ENCODE measurements at regions not wholly inside any gene's neighbourhood (a gene's known extent, or its start where the extent isn't known, plus 50 kb on each side); places are given as distances from the start of the nearest gene placed in this dataset.

DNA sequence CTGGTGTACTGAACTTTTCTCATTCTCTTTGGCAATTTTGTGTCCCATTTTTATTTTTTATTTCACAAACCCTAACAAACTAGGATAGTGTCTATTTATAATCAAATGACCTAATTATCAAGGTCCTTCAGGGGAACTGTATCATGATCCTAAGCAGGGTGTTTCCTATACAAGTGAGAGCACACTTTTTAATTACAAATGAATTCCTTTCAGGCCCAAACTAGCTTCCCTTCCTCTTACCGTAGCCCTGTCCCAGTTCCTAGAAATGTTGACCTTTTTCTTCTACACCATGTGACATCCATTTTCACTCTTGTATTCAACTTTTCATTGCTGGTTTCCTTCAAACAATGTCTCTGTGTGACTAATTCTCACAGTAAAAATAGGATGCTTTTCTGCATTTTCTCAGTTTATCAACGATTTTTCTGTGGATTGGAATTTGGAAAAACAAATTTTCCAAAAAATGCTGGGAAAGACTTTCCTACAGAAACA is 411.4 kb downstream of the CCDC91 start:
- H3K4me1 Mint-ChIP-seq = peaks cover 6% of the 10 kb centered on the region
- no peak overlapping the region for H3K4me3 Mint-ChIP-seq
- H3K27ac Mint-ChIP-seq = no peak overlapping the region
- H3K9me3 Mint-ChIP-seq = no peaks in the 10 kb centered on the region
- peak; percentile 40 for ATAC-seq
- DNase-seq (ENCODE audit: low spot score in 2 of 2) = no peak
- H3K36me3 Mint-ChIP-seq = no peaks in the 10 kb centered on the region

DNA sequence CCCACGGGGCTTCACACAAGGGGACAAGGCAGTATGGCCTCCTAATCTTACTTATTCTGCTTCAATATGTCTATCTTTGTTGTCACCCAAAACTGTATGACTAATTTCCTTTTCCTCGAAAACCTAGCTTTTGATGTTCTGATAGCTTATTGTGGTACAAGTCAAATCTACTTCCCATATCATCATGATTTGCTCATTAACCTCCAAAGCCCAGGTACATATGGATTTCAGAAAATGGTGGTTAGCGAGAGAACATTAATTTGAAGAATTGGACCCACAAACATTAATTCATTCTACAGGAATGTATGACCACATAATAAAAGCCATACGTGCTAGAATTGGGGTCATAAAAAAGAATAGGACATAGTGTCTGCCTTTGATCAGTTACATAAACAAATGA is 412.5 kb downstream of the CCDC91 start:
- peaks cover 6% of the 10 kb centered on the region for H3K4me1 Mint-ChIP-seq
- peak; percentile 43 for ATAC-seq
- peaks cover 8% of the 10 kb centered on the region for H3K9me3 Mint-ChIP-seq
- no peak for DNase-seq (ENCODE audit: low spot score in 2 of 2)
- no peaks in the 10 kb centered on the region for H3K36me3 Mint-ChIP-seq
- H3K4me3 Mint-ChIP-seq = no peak overlapping the region
- no peak overlapping the region for H3K27ac Mint-ChIP-seq

DNA sequence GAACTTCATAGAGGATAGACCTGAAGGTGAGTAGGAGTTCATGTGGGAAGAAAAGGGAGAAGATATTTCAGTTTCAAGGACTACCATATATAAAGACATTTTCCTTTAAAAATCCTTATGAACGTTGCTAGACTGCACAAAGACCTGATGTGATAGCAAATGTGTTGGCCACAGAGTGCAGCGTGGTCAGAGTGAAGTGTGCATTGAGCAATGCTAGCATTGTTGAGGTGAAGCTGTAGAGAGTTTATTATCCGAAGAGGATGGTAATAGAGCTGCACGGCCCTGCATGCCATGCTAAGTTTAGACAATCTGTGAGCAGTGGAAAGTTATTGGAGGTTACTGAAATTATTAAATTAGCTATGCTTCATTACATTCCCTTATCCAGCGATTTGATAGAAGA is 413.0 kb downstream of the CCDC91 start:
- ATAC-seq = no peak
- H3K27ac Mint-ChIP-seq = no peak overlapping the region
- no peak for DNase-seq (ENCODE audit: low spot score in 2 of 2)
- H3K4me3 Mint-ChIP-seq = no peak overlapping the region
- peaks cover 6% of the 10 kb centered on the region for H3K4me1 Mint-ChIP-seq
- peaks cover 10% of the 10 kb centered on the region for H3K9me3 Mint-ChIP-seq
- H3K36me3 Mint-ChIP-seq = no peaks in the 10 kb centered on the region

DNA sequence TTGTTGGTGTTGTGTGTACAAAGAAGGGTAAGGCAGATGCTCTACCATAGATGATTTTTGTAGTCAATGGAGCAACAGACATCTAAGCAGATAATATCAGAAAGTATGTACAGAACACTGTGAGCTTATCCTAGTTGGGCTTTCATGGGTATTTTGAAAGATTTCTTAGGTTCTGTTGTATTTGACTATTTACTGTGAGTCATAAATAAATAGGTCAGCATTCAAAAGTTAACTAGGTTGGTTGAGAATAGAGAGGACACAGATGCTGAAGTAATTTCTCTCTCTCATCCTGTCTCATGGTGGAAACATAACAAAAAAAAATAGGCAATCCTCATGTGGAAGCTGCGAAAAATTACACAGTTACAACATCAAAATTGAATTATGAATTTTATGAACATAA is 413.5 kb downstream of the CCDC91 start:
- no peaks in the 10 kb centered on the region for H3K36me3 Mint-ChIP-seq
- DNase-seq (ENCODE audit: low spot score in 2 of 2) (no peak), ATAC-seq (no peak)
- H3K27ac Mint-ChIP-seq = no peak overlapping the region
- peaks cover 6% of the 10 kb centered on the region for H3K4me1 Mint-ChIP-seq
- no peak overlapping the region for H3K4me3 Mint-ChIP-seq
- peaks cover 10% of the 10 kb centered on the region for H3K9me3 Mint-ChIP-seq

DNA sequence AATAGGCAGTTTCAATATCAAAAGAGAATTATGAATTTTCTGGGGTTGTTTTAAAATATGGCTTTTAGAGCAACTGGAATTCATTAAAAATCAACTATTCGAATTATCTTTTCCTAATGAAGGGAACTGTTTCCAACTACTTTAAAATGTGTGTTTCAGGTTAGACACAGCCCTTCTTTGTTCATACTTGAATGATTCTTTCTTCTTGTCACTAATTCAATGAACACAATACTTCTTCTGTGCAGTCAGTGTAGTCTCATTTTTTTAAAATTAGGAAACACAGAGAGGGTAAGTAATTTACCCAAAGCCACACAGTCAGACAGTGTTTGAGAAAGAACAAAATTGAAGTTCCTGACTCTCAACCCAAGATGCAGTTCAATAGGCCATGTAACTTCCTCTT is 414.0 kb downstream of the CCDC91 start:
- DNase-seq (ENCODE audit: low spot score in 2 of 2) (no peak), ATAC-seq (no peak)
- peaks cover 6% of the 10 kb centered on the region for H3K4me1 Mint-ChIP-seq
- peaks cover 10% of the 10 kb centered on the region for H3K9me3 Mint-ChIP-seq
- no peaks in the 10 kb centered on the region for H3K36me3 Mint-ChIP-seq
- no peak overlapping the region for H3K27ac Mint-ChIP-seq
- H3K4me3 Mint-ChIP-seq = no peak overlapping the region

DNA sequence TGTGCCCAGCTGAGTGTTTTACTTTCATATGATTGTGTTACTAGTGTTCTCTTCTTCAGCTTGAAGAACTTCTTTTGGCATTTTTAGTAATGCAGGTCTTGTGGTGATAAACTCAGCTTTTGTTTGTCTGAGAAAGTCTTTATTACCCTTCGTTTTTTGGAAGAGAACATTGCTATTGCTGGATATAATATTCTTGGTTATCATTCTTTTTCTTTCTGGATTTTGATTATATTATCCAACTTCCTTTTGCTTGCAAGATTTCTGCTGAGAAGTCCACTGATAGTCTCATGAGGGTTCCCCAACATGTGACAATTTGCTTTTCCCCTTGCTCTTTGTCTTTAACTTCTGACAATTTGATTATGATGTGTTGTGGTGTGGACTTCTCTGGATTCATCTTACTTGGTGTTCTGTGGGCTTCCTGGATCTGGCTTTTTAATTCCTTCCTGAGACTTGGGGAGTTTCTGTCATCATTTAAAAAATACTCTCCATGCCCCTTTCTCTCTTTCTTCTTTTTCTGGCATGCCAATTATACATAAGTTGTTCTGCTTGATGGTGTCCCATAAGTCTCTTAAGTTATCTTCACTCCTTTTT is 416.8 kb downstream of the CCDC91 start:
- no peak for ATAC-seq
- H3K36me3 Mint-ChIP-seq = no peaks in the 10 kb centered on the region
- peaks cover 10% of the 10 kb centered on the region for H3K9me3 Mint-ChIP-seq
- DNase-seq (ENCODE audit: low spot score in 2 of 2) = no peak
- H3K4me1 Mint-ChIP-seq = peaks cover 6% of the 10 kb centered on the region
- H3K27ac Mint-ChIP-seq = no peak overlapping the region
- no peak overlapping the region for H3K4me3 Mint-ChIP-seq

DNA sequence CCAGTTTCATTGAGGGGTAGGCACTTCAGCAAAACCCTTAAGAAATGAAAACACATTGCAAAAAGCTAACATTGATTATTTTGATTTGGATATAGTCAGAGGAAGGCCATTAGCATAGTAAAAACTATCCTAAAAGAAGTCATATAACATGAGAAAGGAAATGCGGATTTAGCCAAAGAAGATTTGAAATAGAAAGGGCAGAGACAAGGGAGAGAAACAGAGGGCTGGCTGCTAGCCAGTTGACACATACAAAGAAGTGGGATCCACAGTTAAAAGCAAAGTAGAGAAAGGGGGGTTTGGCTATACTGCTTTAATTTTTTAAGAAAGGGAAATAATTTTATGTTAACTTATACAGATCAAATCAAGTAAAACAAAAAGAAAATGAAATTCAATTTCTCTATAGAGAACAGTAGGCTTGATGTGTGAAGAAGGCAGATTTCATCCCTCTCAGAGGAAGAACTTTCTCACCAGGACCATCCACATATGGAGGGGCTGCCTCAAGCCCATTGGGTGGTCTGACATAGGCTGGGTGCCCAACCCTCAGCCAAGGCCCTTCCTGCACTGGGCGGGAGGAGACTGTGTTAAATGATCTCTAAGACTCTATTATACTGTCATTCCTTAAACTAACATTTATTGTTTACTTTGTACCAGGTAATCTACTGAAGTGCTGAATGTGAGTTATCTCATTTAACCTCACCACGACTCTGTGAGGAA is 420.3 kb downstream of the CCDC91 start:
- Mint-ChIP-seq H3K4me3 (no peak overlapping the region), H3K9me3 (peaks cover 10% of the 10 kb centered on the region), H3K36me3 (no peaks in the 10 kb centered on the region), H3K4me1 (no peaks in the 10 kb centered on the region), H3K27ac (no peak overlapping the region)
- ATAC-seq (no peak), DNase-seq (ENCODE audit: low spot score in 2 of 2) (no peak)

DNA sequence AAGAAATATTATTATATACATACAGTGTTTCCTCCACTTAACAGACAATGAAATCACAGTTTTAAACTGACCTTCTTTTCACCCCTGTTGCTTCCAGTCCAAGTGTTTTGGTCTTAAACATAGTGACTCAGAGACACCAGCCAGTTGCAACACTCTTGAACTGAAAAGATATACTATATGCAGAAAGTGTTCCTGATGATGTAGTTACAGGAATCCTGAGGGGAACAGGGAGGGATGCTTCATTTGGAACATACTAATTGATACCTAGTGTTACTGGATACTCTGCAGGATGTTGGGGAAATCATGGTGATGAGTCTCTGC is 420.8 kb downstream of the CCDC91 start:
- no peak overlapping the region for H3K4me3 Mint-ChIP-seq
- no peaks in the 10 kb centered on the region for H3K4me1 Mint-ChIP-seq
- H3K36me3 Mint-ChIP-seq = no peaks in the 10 kb centered on the region
- ATAC-seq (no peak), DNase-seq (ENCODE audit: low spot score in 2 of 2) (no peak)
- H3K27ac Mint-ChIP-seq = no peak overlapping the region
- peaks cover 11% of the 10 kb centered on the region for H3K9me3 Mint-ChIP-seq

DNA sequence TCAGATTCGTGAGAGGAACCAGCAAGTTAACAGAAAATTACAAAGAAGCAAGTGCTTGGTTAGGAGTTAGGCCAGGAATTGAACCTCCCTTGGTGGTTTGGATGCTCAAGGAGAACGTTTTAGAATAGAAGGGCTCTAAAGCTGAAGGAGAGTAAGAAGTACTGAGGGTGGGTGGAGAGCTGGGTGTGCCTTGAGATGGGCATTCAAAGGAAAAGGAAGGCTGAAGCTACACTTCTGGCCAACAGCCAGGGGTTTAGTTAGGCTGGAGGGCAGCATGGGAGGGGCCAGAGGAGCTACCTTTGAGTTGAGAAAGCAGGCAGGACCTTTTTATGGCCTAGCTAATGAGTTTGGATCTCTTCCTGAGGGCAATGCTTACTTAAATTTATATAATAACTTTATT is 421.2 kb downstream of the CCDC91 start:
- DNase-seq (ENCODE audit: low spot score in 2 of 2) = no peak
- no peak overlapping the region for H3K27ac Mint-ChIP-seq

DNA sequence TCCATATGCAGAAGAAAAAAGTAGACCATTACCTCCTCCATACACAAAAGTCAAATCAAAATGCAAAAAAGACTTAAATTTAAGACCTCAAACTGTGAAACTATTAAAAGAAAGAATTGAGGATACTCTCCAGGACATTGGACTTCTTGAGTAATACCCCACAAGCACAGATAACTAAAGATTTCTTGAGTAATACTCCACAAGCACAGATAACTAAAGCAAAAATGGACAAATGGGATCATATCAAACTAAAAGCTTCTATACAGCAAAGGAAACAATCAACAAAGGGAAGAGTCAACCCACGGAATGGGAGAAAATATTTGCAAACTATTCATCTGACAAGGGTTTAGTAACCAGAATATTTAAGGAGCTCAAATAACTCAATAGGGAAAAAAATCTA is 427.9 kb downstream of the CCDC91 start:
- ATAC-seq (no peak), DNase-seq (ENCODE audit: low spot score in 2 of 2) (no peak)
- Mint-ChIP-seq H3K36me3 (no peaks in the 10 kb centered on the region), H3K27ac (no peak overlapping the region), H3K9me3 (peaks cover 8% of the 10 kb centered on the region), H3K4me3 (no peak overlapping the region), H3K4me1 (no peaks in the 10 kb centered on the region)

More for the DNA sequence above, 421.2 kb downstream of the CCDC91 start:
- no peak for ATAC-seq
- Mint-ChIP-seq H3K4me3 (no peak overlapping the region), H3K36me3 (no peaks in the 10 kb centered on the region), H3K9me3 (peaks cover 15% of the 10 kb centered on the region), H3K4me1 (no peaks in the 10 kb centered on the region)

DNA sequence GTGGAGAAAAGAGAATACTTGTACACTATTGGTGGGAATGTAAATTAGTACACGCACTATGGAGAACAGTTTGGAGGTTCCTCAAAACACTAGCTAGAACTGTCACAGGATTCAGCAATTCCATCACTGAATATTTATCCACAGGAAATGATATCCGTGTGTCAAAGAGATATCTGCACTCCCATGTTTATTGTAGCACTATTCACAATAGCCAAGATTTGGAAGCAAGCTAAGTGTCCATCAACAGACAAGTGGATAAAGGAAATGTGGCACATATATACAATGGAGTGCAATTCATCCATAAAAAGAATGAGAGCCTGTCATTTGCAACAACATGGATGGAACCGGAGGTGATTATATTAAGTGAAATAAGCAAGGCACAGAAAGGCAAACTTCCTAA is 428.5 kb downstream of the CCDC91 start:
- ATAC-seq = no peak
- Mint-ChIP-seq H3K4me3 (no peak overlapping the region), H3K27ac (no peak overlapping the region), H3K4me1 (no peaks in the 10 kb centered on the region), H3K36me3 (no peaks in the 10 kb centered on the region), H3K9me3 (peaks cover 8% of the 10 kb centered on the region)
- no peak for DNase-seq (ENCODE audit: low spot score in 2 of 2)

DNA sequence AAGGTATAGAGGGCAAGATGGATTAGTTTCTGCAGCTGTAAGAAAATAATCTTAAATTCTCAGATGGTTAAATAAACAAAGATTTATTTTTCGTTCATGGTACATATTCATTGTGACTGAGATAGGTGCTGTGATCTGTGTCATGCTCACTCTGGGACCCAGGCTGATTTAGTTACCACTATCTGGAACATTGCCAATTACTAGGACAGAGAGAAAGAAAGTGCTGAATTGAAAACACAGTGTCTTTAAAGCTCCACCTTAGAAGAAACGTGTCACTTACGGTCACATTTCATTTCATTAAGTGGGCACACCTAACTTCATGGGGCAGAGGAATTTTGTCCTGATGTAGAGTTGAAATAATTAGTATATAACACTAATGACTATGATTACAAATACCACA is 430.0 kb downstream of the CCDC91 start:
- H3K9me3 Mint-ChIP-seq = peaks cover 8% of the 10 kb centered on the region
- no peak overlapping the region for H3K4me3 Mint-ChIP-seq

DNA sequence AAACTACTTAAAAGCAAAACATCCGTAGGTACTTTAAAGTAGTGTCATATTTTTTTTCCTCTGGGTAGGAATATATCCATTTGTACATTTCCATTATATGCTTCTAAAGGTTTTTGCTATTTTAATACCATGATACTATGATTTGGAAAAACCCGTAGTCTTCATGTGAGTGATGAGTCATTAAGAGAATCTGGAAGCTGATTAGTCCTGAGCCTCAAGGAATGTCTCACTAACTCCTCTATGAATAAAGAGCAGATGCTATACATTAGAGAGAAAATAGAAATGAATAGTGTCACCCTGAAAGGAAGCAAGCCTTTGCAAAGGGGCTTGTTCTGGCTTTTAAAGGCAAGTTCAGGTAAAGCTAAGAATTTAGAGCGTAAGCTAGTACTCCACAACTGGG is 432.1 kb downstream of the CCDC91 start:
- no peaks in the 10 kb centered on the region for H3K36me3 Mint-ChIP-seq
- H3K9me3 Mint-ChIP-seq = no peaks in the 10 kb centered on the region
- no peak overlapping the region for H3K27ac Mint-ChIP-seq
- ATAC-seq (no peak), DNase-seq (ENCODE audit: low spot score in 2 of 2) (no peak)
- no peaks in the 10 kb centered on the region for H3K4me1 Mint-ChIP-seq
- no peak overlapping the region for H3K4me3 Mint-ChIP-seq

More for the DNA sequence above, 430.0 kb downstream of the CCDC91 start:
- Mint-ChIP-seq H3K27ac (no peak overlapping the region), H3K4me1 (no peaks in the 10 kb centered on the region), H3K36me3 (no peaks in the 10 kb centered on the region)
- DNase-seq (ENCODE audit: low spot score in 2 of 2) (no peak), ATAC-seq (no peak)

DNA sequence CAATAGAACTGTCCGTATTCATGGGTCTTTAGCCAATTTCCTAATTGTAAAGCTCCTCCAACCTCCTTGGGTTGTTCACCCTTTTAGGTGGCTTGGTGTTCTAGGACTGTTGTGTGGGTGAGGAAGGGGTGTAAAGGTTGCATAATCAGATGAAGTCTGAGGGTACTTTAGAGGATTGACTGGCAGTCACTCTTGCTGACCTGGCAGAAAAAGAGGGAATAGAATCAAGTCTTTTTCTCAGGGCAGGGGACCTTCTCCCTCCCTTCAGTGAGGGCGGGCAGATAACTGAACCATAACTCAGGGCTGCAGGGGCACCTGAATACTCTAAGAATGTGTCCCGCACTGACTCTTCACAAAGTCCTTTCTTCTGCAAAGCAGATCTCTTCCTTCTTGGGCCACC is 436.2 kb downstream of the CCDC91 start:
- no peaks in the 10 kb centered on the region for H3K4me1 Mint-ChIP-seq
- no peak for ATAC-seq
- H3K36me3 Mint-ChIP-seq = no peaks in the 10 kb centered on the region
- no peak overlapping the region for H3K27ac Mint-ChIP-seq
- no peak overlapping the region for H3K4me3 Mint-ChIP-seq
- no peaks in the 10 kb centered on the region for H3K9me3 Mint-ChIP-seq
- DNase-seq (ENCODE audit: low spot score in 2 of 2) = no peak

DNA sequence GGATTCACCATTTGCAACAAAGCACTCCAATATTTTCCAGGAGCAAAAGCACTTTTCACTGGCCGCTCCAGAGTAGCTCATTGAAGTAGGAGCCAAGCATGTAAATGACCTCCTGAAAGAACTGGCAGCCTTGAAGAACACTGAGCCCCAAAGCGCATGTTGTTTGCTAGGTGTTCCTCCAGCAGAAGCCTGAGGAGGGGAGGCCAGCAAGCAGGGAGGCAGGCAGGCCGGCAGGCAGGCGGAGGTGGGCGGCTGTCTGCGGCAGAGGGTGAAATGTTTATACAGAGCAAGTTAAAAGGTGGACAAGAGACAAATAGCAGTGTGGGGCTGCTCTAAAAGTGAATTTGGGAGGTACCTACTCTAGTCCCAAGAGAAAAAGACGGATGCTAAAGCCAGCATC is 439.4 kb downstream of the CCDC91 start:
- Mint-ChIP-seq H3K27ac (no peak overlapping the region), H3K4me1 (peaks cover 4% of the 10 kb centered on the region), H3K36me3 (no peaks in the 10 kb centered on the region), H3K4me3 (no peak overlapping the region), H3K9me3 (no peaks in the 10 kb centered on the region)
- ATAC-seq (no peak), DNase-seq (ENCODE audit: low spot score in 2 of 2) (no peak)

DNA sequence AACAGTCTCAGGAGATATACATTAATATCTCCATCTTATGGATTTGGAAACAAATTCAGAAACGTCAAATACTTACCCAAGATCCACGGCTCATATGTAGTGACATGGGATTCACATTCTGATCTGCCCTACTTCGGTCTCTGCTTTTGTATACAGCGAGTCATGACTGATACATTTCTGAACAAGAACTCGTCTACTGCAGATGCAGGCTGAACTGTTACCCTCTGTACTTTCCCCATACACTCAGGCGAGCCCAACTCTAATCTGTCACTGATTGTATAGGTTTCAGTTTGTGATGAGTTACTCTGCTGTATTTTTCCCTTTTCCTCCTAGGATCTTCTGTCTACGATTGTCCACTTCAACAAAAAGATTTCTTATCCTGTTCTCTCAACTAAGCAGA is 441.6 kb downstream of the CCDC91 start:
- peak; percentile 96 for ATAC-seq
- Mint-ChIP-seq H3K27ac (no peak overlapping the region), H3K9me3 (no peaks in the 10 kb centered on the region), H3K4me3 (no peak overlapping the region), H3K36me3 (no peaks in the 10 kb centered on the region), H3K4me1 (peaks cover 4% of the 10 kb centered on the region)
- no peak for DNase-seq (ENCODE audit: low spot score in 2 of 2)

Measured in stimulated activated effector memory CD8-positive, alpha-beta T cell treated with anti-CD3 and anti-CD28 coated beads, Interleukin-12 subunit alpha, Interleukin-12 subunit beta, amount 100 ng/mL, for 72 hours (primary cell).